H7 (cell line): ENCODE measurements at regions not wholly inside any gene's neighbourhood (a gene's known extent, or its start where the extent isn't known, plus 50 kb on each side); places are given as distances from the start of the nearest gene placed in this dataset.

Source experiments
- DNase-seq: peaks from one replicate; pipeline ENCODE4 v3.0.0; 2012
- H3K27me3 ChIP-seq: 2 replicates; pipeline ENCODE4 v1.6.0; 2011; ENCODE audit warnings: mild to moderate bottlenecking, low read length; ENCODE audit not compliant: control insufficient read depth, insufficient read depth
- H3K36me3 ChIP-seq: replicated peaks from 2 replicates; pipeline ENCODE4 v1.5.1; 2011; ENCODE audit warnings: low read length; ENCODE audit not compliant: control insufficient read depth, insufficient read depth
- H3K4me3 ChIP-seq: 2 replicates; pipeline ENCODE4 v1.5.1; 2011; ENCODE audit warnings: low read depth, mild to moderate bottlenecking, control low read depth, low read length, moderate library complexity; ENCODE audit not compliant: insufficient read depth

- Histone ChIP-seq H3K4me3 (no peak overlapping the region), H3K27me3 (no peaks in the 10 kb centered on the region), H3K36me3 (no peaks in the 10 kb centered on the region)
- DNase-seq, result peak; percentile 55
These were observed 165.3 kb downstream of the ZNF608 start for GRCh38 chr5:124580925-124581737.

- no peaks in the 10 kb centered on the region for H3K36me3 ChIP-seq
- no peak overlapping the region for H3K4me3 ChIP-seq
- H3K27me3 ChIP-seq, result no peaks in the 10 kb centered on the region
- DNase-seq, result no peak
These were observed 165.9 kb downstream of the ZNF608 start for GRCh38 chr5:124580512-124580911.

- Histone ChIP-seq H3K27me3 (no peaks in the 10 kb centered on the region), H3K36me3 (no peaks in the 10 kb centered on the region), H3K4me3 (no peak overlapping the region)
- DNase-seq, result no peak
These were observed 169.5 kb downstream of the ZNF608 start for GRCh38 chr5:124576848-124577409.

- Histone ChIP-seq H3K4me3 (no peak overlapping the region), H3K36me3 (no peaks in the 10 kb centered on the region), H3K27me3 (no peaks in the 10 kb centered on the region)
- DNase-seq, result no peak
These were observed 170.7 kb downstream of the ZNF608 start for GRCh38 chr5:124575725-124576124.

GRCh38 chr5:124574521-124575436 is 171.7 kb downstream of the ZNF608 start:
- no peaks in the 10 kb centered on the region for H3K36me3 ChIP-seq
- no peaks in the 10 kb centered on the region for H3K27me3 ChIP-seq
- no peak overlapping the region for H3K4me3 ChIP-seq
- DNase-seq, result no peak

- peak; percentile 30 for DNase-seq
- Histone ChIP-seq H3K4me3 (no peak overlapping the region), H3K27me3 (no peaks in the 10 kb centered on the region), H3K36me3 (no peaks in the 10 kb centered on the region)
These were observed 173.5 kb downstream of the ZNF608 start for GRCh38 chr5:124572971-124573370.

GRCh38 chr5:124570285-124571035 is 176.0 kb downstream of the ZNF608 start:
- no peak for DNase-seq
- H3K4me3 ChIP-seq, result no peak overlapping the region
- H3K36me3 ChIP-seq, result no peaks in the 10 kb centered on the region
- no peaks in the 10 kb centered on the region for H3K27me3 ChIP-seq

- no peak for DNase-seq
- Histone ChIP-seq H3K4me3 (no peak overlapping the region), H3K36me3 (no peaks in the 10 kb centered on the region), H3K27me3 (no peaks in the 10 kb centered on the region)
These were observed 179.5 kb downstream of the ZNF608 start for GRCh38 chr5:124566875-124567450.

GRCh38 chr5:124561451-124561850 is 185.0 kb downstream of the ZNF608 start:
- DNase-seq, result no peak
- Histone ChIP-seq H3K4me3 (no peak overlapping the region), H3K27me3 (no peaks in the 10 kb centered on the region), H3K36me3 (no peaks in the 10 kb centered on the region)

GRCh38 chr5:124560370-124560769 is 186.1 kb downstream of the ZNF608 start:
- no peak for DNase-seq
- no peaks in the 10 kb centered on the region; the same call in none of the 2 replicates for H3K27me3 ChIP-seq
- no peaks in the 10 kb centered on the region for H3K36me3 ChIP-seq
- no peak overlapping the region for H3K4me3 ChIP-seq

- no peak for DNase-seq
- H3K4me3 ChIP-seq, result no peak overlapping the region
- no peaks in the 10 kb centered on the region; the same call in none of the 2 replicates for H3K27me3 ChIP-seq
- H3K36me3 ChIP-seq, result no peaks in the 10 kb centered on the region
These were observed 188.7 kb downstream of the ZNF608 start for GRCh38 chr5:124557761-124558160.

GRCh38 chr5:124554746-124555578 is 191.5 kb downstream of the ZNF608 start:
- Histone ChIP-seq H3K36me3 (no peaks in the 10 kb centered on the region), H3K4me3 (no peak overlapping the region)
- DNase-seq, result no peak

GRCh38 chr5:124553911-124554310 is 192.5 kb downstream of the ZNF608 start:
- H3K27me3 ChIP-seq, result no peaks in the 10 kb centered on the region; the same call in none of the 2 replicates
- H3K4me3 ChIP-seq, result no peak overlapping the region
- DNase-seq, result no peak
- H3K36me3 ChIP-seq, result no peaks in the 10 kb centered on the region

More at GRCh38 chr5:124554746-124555578, 191.5 kb downstream of the ZNF608 start:
- no peaks in the 10 kb centered on the region; the same call in none of the 2 replicates for H3K27me3 ChIP-seq
